T-helper 1 cell (primary cell): ENCODE measurements at regions not wholly inside any gene's neighbourhood (a gene's known extent, or its start where the extent isn't known, plus 50 kb on each side); places are given as distances from the start of the nearest gene placed in this dataset.

ENCODE experiments used
- DNase-seq, 5 donors: peaks; one replicate each; pipeline ENCODE4 v3.0.0-alpha.2; 2012 to 2020

- DNase-seq: no peak
These were observed 161.4 kb downstream of the METTL4 start for GRCh38 chr18:2409906-2410305.

- DNase-seq: no peak
These were observed 160.6 kb downstream of the METTL4 start for GRCh38 chr18:2410688-2411087.

- no peak for DNase-seq
These were observed 159.8 kb downstream of the METTL4 start for GRCh38 chr18:2411381-2411960.

DNA sequence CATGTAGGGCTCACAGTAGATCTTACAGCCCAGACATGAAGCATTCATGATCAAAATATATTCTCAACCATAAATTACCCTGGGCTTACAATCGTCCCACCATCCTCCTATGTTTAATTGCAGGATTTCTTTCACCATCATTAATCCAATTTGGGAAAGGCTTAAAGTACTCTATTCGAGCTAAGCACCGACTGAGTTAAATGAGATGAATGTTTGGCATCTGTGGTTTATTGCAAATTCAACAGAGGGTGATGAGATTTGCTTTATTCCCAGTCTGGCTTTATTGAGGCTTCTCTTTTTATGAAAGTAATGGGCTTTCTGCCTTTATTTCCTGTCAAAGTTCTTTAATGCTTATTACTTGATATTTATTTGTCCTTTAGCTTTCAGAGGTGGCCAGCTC is 159.0 kb downstream of the METTL4 start:
- no peak for DNase-seq

DNA sequence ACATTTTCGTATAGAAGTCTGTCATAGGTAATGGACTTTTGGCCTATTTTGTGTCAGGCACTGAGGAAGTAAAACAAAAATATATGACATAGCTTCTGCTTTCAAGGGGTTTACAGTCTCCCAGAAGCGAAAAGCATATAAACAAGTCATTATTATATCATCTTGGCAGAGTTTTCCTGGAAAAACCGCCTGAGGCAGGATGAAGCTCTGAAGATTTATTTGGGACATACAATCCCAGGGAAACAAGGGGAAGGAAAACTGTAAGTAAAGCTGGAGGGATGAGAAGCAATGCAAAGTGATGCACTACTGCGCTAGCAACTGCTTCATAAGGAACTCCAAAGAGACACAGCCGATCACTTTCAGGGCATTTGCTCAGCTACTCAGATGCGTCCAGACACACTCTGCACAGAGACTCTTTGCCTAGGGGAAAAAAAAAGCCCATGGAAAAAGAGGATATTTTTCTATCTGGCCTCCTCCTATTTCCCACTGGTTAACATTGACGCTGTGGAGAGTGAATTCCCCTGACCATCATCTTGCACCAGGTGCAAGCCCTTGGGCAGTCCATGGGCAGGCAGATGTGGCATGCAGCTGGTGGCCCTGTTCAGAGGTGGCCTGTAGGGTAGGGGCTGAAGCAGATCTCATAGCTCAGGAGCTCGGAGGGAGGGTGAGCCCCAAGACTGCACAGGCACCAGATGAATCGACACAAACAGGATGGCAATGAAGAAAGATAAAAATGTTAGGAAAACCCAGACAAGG is 158.1 kb downstream of the METTL4 start:
- no peak for DNase-seq

DNA sequence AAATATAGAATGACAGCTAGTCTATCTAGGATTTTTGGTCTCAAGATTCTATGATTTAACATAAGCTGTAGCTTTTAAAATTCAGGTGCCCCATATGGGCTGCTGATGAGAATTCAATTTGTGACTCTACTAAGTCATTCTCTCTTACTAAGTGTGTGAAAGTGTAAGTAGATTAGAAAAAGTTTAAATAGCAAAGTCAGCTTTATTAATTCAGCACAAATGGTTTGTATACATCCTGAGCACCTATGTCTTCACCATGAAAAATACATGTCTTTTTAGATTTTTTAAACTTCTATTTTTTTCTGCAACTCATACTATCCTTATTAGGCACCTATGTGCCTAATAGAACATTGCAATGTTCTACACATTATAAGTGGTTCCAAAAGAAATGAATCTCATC is 157.1 kb downstream of the METTL4 start:
- no peak for DNase-seq

DNA sequence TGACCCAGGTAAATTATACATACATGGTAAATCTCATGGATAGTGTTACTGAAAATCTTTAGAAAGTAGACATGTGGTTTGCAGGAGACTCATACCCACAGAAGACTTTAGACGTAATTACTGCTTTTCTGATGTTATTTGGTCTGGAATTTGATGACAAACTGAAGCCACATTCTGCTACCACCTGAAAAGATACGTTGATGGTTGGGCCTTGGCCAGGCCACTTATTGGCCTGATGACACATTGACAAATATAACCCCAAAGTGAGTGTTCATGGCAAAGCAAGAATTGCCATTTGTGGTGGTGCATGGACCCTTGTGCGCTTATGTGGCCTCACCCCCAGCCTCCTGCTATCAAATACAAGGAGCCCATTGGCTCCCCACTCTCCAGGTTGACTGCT is 155.6 kb downstream of the METTL4 start:
- DNase-seq: no peak

GRCh38 chr18:2417861-2418610 is 153.3 kb downstream of the METTL4 start:
- DNase-seq: no peak

DNA sequence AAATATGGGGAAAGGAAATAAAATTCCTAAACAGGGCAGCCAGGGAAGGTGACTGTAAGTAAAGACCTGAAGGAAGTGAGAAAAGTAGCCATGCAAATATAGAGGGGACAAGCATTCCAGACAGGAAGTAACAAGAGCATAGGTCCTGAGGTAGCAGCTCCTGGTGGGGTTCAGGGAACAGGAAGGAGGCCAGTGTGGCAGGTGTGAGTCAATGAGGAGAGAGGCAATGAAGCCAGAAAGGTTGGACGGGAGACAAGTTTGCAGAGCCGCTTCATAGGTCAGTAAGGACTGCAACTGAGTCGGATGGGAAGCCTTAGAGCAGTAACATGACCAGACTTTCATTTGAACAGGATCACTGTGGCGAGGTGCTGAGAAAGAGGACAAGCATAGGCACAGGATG is 150.9 kb downstream of the METTL4 start:
- no peak for DNase-seq

- no peak for DNase-seq
These were observed 147.5 kb downstream of the METTL4 start for GRCh38 chr18:2423761-2424160.

- DNase-seq: no peak
These were observed 146.9 kb downstream of the METTL4 start for GRCh38 chr18:2424420-2424819.

DNA sequence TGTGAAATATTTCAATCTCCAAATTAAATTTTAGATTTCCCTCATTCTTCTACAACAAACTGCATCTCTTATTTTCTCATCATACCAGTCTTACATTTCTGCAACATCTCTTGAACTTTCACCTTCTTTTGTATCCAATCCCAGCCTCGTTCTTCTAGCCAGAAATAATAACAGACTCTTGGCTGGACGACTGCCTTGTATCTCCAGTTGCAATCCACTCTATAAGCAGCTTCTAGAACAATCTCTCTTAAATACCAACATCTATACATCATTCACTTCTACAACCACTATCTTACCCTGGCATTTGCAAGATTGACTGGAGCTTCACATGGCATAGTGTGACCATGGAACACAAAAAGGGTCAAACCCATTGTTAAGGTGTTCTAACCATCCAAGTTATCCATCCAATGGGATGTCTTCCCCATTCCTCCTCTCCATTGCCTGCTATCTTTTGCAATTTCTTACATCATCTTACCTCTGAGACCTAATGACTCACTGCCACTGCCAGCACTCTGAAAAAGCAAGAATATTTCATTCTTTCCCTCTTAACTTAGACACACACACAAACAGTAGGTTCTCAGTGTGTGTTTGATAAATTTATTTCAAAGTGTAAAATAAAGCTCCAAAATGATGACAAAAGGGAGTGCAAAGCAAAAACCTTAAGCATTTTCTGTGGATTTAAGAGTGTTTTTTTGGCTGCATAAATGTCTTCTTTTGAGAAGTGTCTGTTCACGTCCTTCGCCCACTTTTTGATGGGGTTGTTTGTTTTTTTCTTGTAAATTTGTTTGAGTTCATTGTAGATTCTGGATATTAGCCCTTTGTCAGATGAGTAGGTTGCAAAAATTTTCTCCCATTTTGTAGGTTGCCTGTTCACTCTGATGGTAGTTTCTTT is 145.6 kb downstream of the METTL4 start:
- DNase-seq: no peak

- no peak for DNase-seq
These were observed 141.1 kb downstream of the METTL4 start for GRCh38 chr18:2430191-2430590.

GRCh38 chr18:2431806-2432205 is 139.5 kb downstream of the METTL4 start:
- no peak for DNase-seq

- no peak for DNase-seq
These were observed 137.9 kb downstream of the METTL4 start for GRCh38 chr18:2433366-2433765.

- no peak for DNase-seq
These were observed 129.8 kb downstream of the METTL4 start for GRCh38 chr18:2441544-2441943.

- DNase-seq: no peak
These were observed 129.3 kb downstream of the METTL4 start for GRCh38 chr18:2442006-2442405.

- no peak for DNase-seq
These were observed 128.5 kb downstream of the METTL4 start for GRCh38 chr18:2442726-2443275.

DNA sequence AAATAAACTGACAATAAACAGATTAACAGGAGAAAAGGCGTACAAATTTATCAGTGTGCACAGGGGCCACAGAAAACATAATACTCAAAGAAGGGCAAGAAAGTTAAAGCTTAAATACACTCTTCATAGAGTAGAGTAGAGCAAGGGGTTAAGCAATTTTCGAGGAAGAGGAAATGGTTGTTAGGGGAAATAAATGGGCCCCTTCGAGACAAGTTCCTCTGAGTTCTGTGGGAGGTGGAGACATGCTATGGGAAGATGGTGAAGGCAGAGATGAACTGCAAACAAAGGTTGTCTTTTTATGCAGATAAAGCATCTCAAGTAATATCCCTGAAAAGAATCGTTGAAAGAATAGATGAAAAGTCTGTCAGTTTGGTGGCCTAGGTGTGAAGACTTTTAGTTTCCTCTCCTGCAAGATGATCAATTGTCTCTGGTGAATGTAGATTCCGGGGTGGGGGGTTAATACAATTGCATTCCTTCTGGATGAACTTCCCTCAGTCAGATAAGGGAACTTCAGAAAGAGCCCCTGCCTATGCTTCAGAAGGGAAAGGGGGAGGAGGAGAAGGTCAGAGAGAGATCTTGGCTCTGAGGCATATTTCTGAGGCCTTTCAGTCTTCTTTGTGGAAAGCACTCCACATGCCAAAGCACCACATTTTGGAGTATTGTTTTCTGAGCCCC is 127.0 kb downstream of the METTL4 start:
- no peak for DNase-seq

GRCh38 chr18:2448565-2449151 is 122.6 kb downstream of the METTL4 start:
- no peak for DNase-seq

DNA sequence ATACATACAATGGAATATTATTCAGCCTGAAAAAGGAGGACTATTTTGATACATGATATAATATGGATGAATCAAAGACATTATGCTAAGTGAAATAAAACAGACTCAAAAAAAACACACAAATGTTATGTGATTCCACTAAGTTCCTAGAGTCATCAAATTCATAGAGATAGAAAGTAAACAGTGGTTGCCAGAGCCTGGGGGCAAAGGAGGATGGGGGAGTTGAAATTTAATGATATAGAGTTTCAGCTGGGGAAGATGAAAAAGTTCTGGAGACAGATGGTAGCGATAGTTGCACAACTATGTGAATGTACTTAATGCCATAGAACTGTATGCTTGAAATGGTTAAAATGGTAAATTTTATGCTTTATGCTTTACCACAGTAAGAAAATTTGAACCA is 119.7 kb downstream of the METTL4 start:
- DNase-seq: no peak

DNA sequence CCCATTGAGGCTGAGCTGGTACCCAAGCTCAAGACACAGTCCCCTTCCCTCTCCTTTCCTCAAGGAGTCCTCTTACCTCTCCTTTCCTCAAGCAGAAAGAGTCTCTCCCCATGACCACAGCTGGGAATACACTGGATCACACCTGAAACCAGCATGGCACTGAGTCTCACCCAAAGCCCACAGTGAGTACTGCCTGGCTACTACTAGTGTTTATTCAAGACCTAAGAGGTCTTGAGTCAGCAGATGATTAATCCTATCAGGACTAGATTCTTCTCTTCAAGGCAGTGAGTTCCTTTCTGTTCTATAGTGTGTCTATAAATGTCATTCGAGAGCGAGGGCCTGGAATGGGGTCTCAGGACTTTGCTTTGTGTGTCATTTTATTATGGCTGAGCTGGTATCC is 111.4 kb downstream of the METTL4 start:
- no peak for DNase-seq
